ENCODE measurements at regions not wholly inside any gene's neighbourhood (a gene's known extent, or its start where the extent isn't known, plus 50 kb on each side); places are given as distances from the start of the nearest gene placed in this dataset.

DNA sequence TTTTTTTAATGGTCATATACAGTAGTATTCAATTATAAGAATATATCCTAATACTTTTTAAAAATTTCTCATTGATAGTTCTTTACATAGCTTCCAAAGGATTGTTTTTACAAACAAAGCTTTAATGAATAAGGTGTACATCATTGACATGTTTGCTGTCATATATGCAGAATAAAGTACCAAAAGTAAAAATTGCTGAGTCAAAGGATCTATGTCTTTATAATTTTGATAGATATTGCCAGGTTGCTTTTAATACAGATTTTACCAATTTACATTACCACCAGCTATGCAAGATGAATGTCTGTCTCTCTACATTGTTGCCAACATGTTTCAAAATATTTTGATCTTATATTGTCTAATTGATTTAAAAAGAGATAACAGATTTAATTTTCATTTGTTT is 173.9 kb upstream of the FAM78B start:
- no peaks in the 10 kb centered on the region for H3K4me1 ChIP-seq
- no peak for ATAC-seq
- H3K27me3 ChIP-seq: no peaks in the 10 kb centered on the region
- no peaks in the 10 kb centered on the region for H3K9me3 ChIP-seq
- in situ Hi-C loops (cut with MboI; ENCODE audit: low sequenced_read_pairs in 4 of 4): no loop called here
- intact Hi-C loops (cut with DNase I; ENCODE audit: low total_unique reads): no loop called here
- H3K36me3 ChIP-seq: no peaks in the 10 kb centered on the region
- no peak for DNase-seq
- H3K27ac ChIP-seq: no peak overlapping the region
- H3K4me3 ChIP-seq: no peak overlapping the region
- TF ChIP-seq POLR2A (IDR thresholded peaks at IDR 0.05) (no peak), CTCF (IDR thresholded peaks at IDR 0.05 in 4 of 5, conservative IDR thresholded peaks at IDR 0.05 in 1 of 5) (no peak)

DNA sequence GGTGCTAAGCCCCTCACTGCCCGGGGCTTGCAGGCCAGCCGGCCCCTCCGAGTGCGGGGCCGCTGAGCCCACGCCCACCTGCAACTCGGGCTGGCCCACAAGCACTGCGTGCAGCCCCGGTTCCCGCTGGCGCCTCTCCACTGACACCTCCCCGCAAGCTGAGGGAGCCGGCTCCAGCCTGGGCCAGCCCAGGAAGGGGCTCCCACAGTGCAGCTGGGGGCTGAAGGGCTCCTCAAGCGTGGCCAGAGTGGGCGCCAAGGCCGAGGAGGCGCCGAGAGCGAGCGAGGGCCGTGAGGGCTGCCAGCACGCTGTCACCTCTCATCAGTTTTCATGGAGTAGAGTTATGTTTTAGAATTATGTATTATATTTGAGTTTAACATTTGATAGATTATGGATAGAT is 176.5 kb upstream of the FAM78B start:
- H3K4me1 ChIP-seq: no peaks in the 10 kb centered on the region
- no peaks in the 10 kb centered on the region for H3K36me3 ChIP-seq
- no peak overlapping the region for H3K4me3 ChIP-seq
- TF ChIP-seq POLR2A (IDR thresholded peaks at IDR 0.05) (no peak), CTCF (IDR thresholded peaks at IDR 0.05 in 4 of 5, conservative IDR thresholded peaks at IDR 0.05 in 1 of 5) (no peak)
- in situ Hi-C loops (cut with MboI; ENCODE audit: low sequenced_read_pairs in 4 of 4): no loop called here
- DNase-seq (no peak), ATAC-seq (no peak)
- H3K9me3 ChIP-seq: no peaks in the 10 kb centered on the region
- H3K27me3 ChIP-seq: no peaks in the 10 kb centered on the region
- intact Hi-C loops (cut with DNase I; ENCODE audit: low total_unique reads): no loop called here
- no peak overlapping the region for H3K27ac ChIP-seq

GRCh38 chr1:166350490-166350889 is 183.7 kb upstream of the FAM78B start:
- intact Hi-C loops (cut with DNase I; ENCODE audit: low total_unique reads): no loop called here
- in situ Hi-C loops (cut with MboI; ENCODE audit: low sequenced_read_pairs in 4 of 4): no loop called here
- H3K27ac ChIP-seq: peak overlapping the region in 1 of 4 donors; percentile 13
- H3K4me3 ChIP-seq: no peak overlapping the region
- no peaks in the 10 kb centered on the region for H3K9me3 ChIP-seq
- DNase-seq (no peak), ATAC-seq (peak in 1 of 2 donors; percentile 62)
- H3K4me1 ChIP-seq: peaks cover 6 to 18% of the 10 kb centered on the region in 2 donors
- H3K36me3 ChIP-seq: no peaks in the 10 kb centered on the region
- no peaks in the 10 kb centered on the region for H3K27me3 ChIP-seq
- TF ChIP-seq CTCF (IDR thresholded peaks at IDR 0.05 in 4 of 5, conservative IDR thresholded peaks at IDR 0.05 in 1 of 5): no peak
- TF ChIP-seq POLR2A (IDR thresholded peaks at IDR 0.05): no peak

- peaks cover 6 to 18% of the 10 kb centered on the region in 2 donors for H3K4me1 ChIP-seq
- no peaks in the 10 kb centered on the region for H3K9me3 ChIP-seq
- no peaks in the 10 kb centered on the region for H3K36me3 ChIP-seq
- ATAC-seq (peak; percentile 74 to 82), DNase-seq (no peak)
- H3K27ac ChIP-seq: no peak overlapping the region
- no peak for TF ChIP-seq CTCF (IDR thresholded peaks at IDR 0.05 in 4 of 5, conservative IDR thresholded peaks at IDR 0.05 in 1 of 5)
- no peak for TF ChIP-seq POLR2A (IDR thresholded peaks at IDR 0.05)
- intact Hi-C loops (cut with DNase I; ENCODE audit: low total_unique reads): no loop called here
- no peak overlapping the region for H3K4me3 ChIP-seq
- in situ Hi-C loops (cut with MboI; ENCODE audit: low sequenced_read_pairs in 4 of 4): no loop called here
- no peaks in the 10 kb centered on the region for H3K27me3 ChIP-seq
Observed at GRCh38 chr1:166351676-166352075, 184.9 kb upstream of the FAM78B start.

DNA sequence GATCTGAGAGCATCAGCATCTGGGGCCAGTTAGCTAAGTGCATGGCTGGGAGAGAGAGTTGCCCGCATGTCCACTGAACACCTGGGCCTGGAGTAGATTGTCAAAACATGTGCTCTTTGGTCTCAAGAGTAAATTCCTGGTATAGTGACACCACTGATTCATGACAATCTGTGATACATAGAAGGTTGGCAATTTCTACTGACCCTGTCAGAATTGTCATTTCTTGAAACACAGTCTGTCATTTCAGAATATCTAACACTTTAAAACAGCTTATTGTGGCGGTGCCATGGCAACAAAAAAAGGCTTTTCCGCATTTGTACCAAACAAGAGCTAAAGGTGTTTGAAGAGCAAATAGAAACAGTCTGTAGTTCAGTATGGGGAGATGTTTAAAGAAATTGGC is 186.4 kb upstream of the FAM78B start:
- Histone ChIP-seq H3K27me3 (no peaks in the 10 kb centered on the region), H3K4me3 (no peak overlapping the region), H3K4me1 (peaks cover 6 to 18% of the 10 kb centered on the region in 2 donors), H3K9me3 (no peaks in the 10 kb centered on the region), H3K27ac (no peak overlapping the region), H3K36me3 (no peaks in the 10 kb centered on the region)
- ATAC-seq (no peak), DNase-seq (no peak)
- in situ Hi-C loops (cut with MboI; ENCODE audit: low sequenced_read_pairs in 4 of 4) (no loop called here), intact Hi-C loops (cut with DNase I; ENCODE audit: low total_unique reads) (no loop called here)
- TF ChIP-seq CTCF (IDR thresholded peaks at IDR 0.05 in 4 of 5, conservative IDR thresholded peaks at IDR 0.05 in 1 of 5) (no peak), POLR2A (IDR thresholded peaks at IDR 0.05) (no peak)

Data from gastrocnemius medialis (tissue), 4 donors.